SK-N-MC (cell line): ENCODE measurements at regions not wholly inside any gene's neighbourhood (a gene's known extent, or its start where the extent isn't known, plus 50 kb on each side); places are given as distances from the start of the nearest gene placed in this dataset.

ENCODE experiments used
- EZH2 ChIP-seq: fragments of 200-600 bp; sonication (generic); IDR thresholded peaks from one replicate; pipeline ENCODE4 v1.6.1; 2017; ENCODE audit warnings: antibody characterized with exemption
- FOXP2 ChIP-seq: optimal IDR thresholded peaks from 2 replicates; pipeline ENCODE3; 2011; ENCODE audit warnings: mild to moderate bottlenecking, moderate library complexity; ENCODE audit not compliant: insufficient read depth; ENCODE audit errors: extremely low read length, control extremely low read depth
- POLR2AphosphoS5 ChIP-seq: IDR thresholded peaks from 2 replicates; pipeline ENCODE4 v1.6.1; 2012; ENCODE audit warnings: mild to moderate bottlenecking, low read depth, low read length, borderline replicate concordance

GRCh38 chr10:123391275-123392028 is 237.2 kb downstream of the BUB3 start:
- no peak for TF ChIP-seq EZH2
- no peak for TF ChIP-seq FOXP2
- TF ChIP-seq POLR2AphosphoS5, result no peak
